SK-N-SH treated with all-trans-retinoic acid at 6 μM for 48 hours (cell line): ENCODE measurements at regions not wholly inside any gene's neighbourhood (a gene's known extent, or its start where the extent isn't known, plus 50 kb on each side); places are given as distances from the start of the nearest gene placed in this dataset.

Experiments
- ATAC-seq: fragments of 200-7000 bp; cut with Tn5 transposase; 3 replicates; pipeline ENCODE4 v1.9.1; 2020; ENCODE audit warnings: mild to moderate bottlenecking, moderate library complexity
- ARNTL ChIP-seq: fragments of 450-650 bp; formaldehyde crosslinking; IDR thresholded peaks from 2 replicates; pipeline ENCODE4 v1.5.0; 2020; ENCODE audit warnings: low read depth, mild to moderate bottlenecking, moderate library complexity, borderline replicate concordance
- BACH2 ChIP-seq: fragments of 250-450 bp; sonication (Bioruptor Pico); IDR thresholded peaks from 2 replicates; pipeline ENCODE4 v1.9.0; 2021; ENCODE audit warnings: mild to moderate bottlenecking, borderline replicate concordance
- CSDC2 ChIP-seq: fragments of 250-450 bp; sonication (Bioruptor Pico); IDR thresholded peaks from 2 replicates; pipeline ENCODE4 v1.5.0; 2020; ENCODE audit warnings: mild to moderate bottlenecking, moderate library complexity
- ESRRG ChIP-seq: fragments of 250-450 bp; sonication (Bioruptor Pico); IDR thresholded peaks from 2 replicates; pipeline ENCODE4 v1.6.1; 2021; ENCODE audit warnings: mild to moderate bottlenecking
- GLIS3 ChIP-seq: fragments of 250-450 bp; sonication (Bioruptor Pico); IDR thresholded peaks from 2 replicates; pipeline ENCODE4 v1.5.0; 2020; ENCODE audit warnings: mild to moderate bottlenecking, moderate library complexity
- ISL1 ChIP-seq: fragments of 250-450 bp; sonication (Bioruptor Pico); IDR thresholded peaks from 2 replicates; pipeline ENCODE4 v2.1.2; 2022; ENCODE audit warnings: mild to moderate bottlenecking, moderate library complexity
- OSR1 ChIP-seq: fragments of 250-450 bp; sonication (Bioruptor Pico); IDR thresholded peaks from 2 replicates; pipeline ENCODE4 v1.8.0; 2022; ENCODE audit warnings: moderate library complexity, mild to moderate bottlenecking, inconsistent platforms
- PPARA ChIP-seq: fragments of 250-450 bp; sonication (Bioruptor Pico); IDR thresholded peaks from 2 replicates; pipeline ENCODE4 v1.5.0; 2020; ENCODE audit warnings: mild to moderate bottlenecking, borderline replicate concordance
- RARB ChIP-seq: fragments of 250-450 bp; sonication (Bioruptor Pico); IDR thresholded peaks from 2 replicates; pipeline ENCODE4 v1.8.0; 2021; ENCODE audit warnings: mild to moderate bottlenecking, moderate library complexity
- TCF4 ChIP-seq: fragments of 250-450 bp; sonication (Bioruptor Pico); IDR thresholded peaks from 2 replicates; pipeline ENCODE4 v1.8.0; 2021; ENCODE audit warnings: mild to moderate bottlenecking, moderate library complexity, borderline replicate concordance
- ZC3H10 ChIP-seq: fragments of 250-450 bp; sonication (Bioruptor Pico); IDR thresholded peaks from 2 replicates; pipeline ENCODE4 v1.5.1; 2021; ENCODE audit warnings: mild to moderate bottlenecking, moderate library complexity
- ZFP3 ChIP-seq: fragments of 250-450 bp; sonication (Bioruptor Pico); IDR thresholded peaks from 2 replicates; pipeline ENCODE4 v1.5.0; 2020; ENCODE audit warnings: mild to moderate bottlenecking, moderate library complexity
- ZFP30 ChIP-seq: fragments of 450-650 bp; formaldehyde crosslinking; IDR thresholded peaks from 2 replicates; pipeline ENCODE4 v1.5.0; 2022; ENCODE audit warnings: mild to moderate bottlenecking, moderate library complexity
- ZNF565 ChIP-seq: fragments of 450-650 bp; formaldehyde crosslinking; conservative IDR thresholded peaks from 2 replicates; pipeline ENCODE4 v1.5.0; 2020; ENCODE audit warnings: low read depth, mild to moderate bottlenecking, moderate library complexity
- ZNF70 ChIP-seq: fragments of 450-650 bp; formaldehyde crosslinking; IDR thresholded peaks from 2 replicates; pipeline ENCODE4 v1.5.0; 2020; ENCODE audit warnings: mild to moderate bottlenecking, moderate library complexity
- ZNF8 ChIP-seq: fragments of 450-650 bp; formaldehyde crosslinking; IDR thresholded peaks from 2 replicates; pipeline ENCODE4 v1.5.0; 2020; ENCODE audit warnings: mild to moderate bottlenecking, moderate library complexity
- TF ChIP-seq, protein P1 (sequence below): fragments of 250-450 bp; sonication (Bioruptor Pico); IDR thresholded peaks from 2 replicates; pipeline ENCODE4 v1.8.0; 2021; ENCODE audit warnings: low read depth, mild to moderate bottlenecking, moderate library complexity, borderline replicate concordance
- TF ChIP-seq, protein P2 (sequence below): fragments of 250-450 bp; sonication (Bioruptor Pico); IDR thresholded peaks from 2 replicates; pipeline ENCODE4 v1.8.0; 2020; ENCODE audit warnings: mild to moderate bottlenecking, moderate library complexity, borderline replicate concordance
- TF ChIP-seq, protein P3 (sequence below): fragments of 250-450 bp; sonication (Bioruptor Pico); IDR thresholded peaks from 2 replicates; pipeline ENCODE4 v1.5.0; 2020; ENCODE audit warnings: mild to moderate bottlenecking, moderate library complexity

DNA sequence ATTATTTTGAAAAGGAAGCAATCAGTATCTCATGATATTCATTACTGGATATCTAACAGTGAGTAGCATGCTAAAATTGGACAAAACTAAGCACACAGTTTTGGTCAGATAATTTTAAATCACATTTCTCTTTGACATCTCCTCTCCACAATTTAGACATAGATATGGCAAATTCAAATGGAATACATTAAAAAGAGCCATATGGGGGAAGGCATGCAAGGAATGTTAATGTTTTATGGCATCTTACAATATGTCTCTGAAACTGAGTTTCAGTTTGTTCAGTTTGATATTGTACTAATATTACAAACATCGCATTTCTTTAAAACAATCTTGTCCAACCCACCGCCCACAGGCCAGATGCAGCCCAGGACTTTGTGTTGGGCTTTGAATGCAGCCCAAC lies 151.0 kb downstream of the HTR1A start:
- no peak for ATAC-seq
- no peak for TF ChIP-seq ZFP30 (CRISPR knock-in tag)
- TF ChIP-seq TCF4 (CRISPR knock-in tag) = no peak
- TF ChIP-seq ZNF565 (CRISPR knock-in tag) = no peak
- no peak for TF ChIP-seq RARB (CRISPR knock-in tag)
- no peak for TF ChIP-seq ZC3H10 (CRISPR knock-in tag)
- TF ChIP-seq OSR1 (CRISPR knock-in tag) = no peak
- no peak for TF ChIP-seq ARNTL (CRISPR knock-in tag)
- TF ChIP-seq ESRRG (CRISPR knock-in tag) = no peak
- TF ChIP-seq, protein P1, sequence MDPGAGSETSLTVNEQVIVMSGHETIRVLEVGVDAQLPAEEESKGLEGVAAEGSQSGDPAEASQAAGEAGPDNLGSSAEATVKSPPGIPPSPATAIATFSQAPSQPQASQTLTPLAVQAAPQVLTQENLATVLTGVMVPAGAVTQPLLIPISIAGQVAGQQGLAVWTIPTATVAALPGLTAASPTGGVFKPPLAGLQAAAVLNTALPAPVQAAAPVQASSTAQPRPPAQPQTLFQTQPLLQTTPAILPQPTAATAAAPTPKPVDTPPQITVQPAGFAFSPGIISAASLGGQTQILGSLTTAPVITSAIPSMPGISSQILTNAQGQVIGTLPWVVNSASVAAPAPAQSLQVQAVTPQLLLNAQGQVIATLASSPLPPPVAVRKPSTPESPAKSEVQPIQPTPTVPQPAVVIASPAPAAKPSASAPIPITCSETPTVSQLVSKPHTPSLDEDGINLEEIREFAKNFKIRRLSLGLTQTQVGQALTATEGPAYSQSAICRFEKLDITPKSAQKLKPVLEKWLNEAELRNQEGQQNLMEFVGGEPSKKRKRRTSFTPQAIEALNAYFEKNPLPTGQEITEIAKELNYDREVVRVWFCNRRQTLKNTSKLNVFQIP (CRISPR knock-in tag) = no peak
- TF ChIP-seq, protein P2, sequence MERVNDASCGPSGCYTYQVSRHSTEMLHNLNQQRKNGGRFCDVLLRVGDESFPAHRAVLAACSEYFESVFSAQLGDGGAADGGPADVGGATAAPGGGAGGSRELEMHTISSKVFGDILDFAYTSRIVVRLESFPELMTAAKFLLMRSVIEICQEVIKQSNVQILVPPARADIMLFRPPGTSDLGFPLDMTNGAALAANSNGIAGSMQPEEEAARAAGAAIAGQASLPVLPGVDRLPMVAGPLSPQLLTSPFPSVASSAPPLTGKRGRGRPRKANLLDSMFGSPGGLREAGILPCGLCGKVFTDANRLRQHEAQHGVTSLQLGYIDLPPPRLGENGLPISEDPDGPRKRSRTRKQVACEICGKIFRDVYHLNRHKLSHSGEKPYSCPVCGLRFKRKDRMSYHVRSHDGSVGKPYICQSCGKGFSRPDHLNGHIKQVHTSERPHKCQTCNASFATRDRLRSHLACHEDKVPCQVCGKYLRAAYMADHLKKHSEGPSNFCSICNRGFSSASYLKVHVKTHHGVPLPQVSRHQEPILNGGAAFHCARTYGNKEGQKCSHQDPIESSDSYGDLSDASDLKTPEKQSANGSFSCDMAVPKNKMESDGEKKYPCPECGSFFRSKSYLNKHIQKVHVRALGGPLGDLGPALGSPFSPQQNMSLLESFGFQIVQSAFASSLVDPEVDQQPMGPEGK (CRISPR knock-in tag) = no peak
- no peak for TF ChIP-seq CSDC2 (CRISPR knock-in tag)
- no peak for TF ChIP-seq BACH2
- no peak for TF ChIP-seq ZNF8 (CRISPR knock-in tag)
- TF ChIP-seq PPARA = no peak
- TF ChIP-seq GLIS3 (CRISPR knock-in tag) = no peak
- TF ChIP-seq, protein P3, sequence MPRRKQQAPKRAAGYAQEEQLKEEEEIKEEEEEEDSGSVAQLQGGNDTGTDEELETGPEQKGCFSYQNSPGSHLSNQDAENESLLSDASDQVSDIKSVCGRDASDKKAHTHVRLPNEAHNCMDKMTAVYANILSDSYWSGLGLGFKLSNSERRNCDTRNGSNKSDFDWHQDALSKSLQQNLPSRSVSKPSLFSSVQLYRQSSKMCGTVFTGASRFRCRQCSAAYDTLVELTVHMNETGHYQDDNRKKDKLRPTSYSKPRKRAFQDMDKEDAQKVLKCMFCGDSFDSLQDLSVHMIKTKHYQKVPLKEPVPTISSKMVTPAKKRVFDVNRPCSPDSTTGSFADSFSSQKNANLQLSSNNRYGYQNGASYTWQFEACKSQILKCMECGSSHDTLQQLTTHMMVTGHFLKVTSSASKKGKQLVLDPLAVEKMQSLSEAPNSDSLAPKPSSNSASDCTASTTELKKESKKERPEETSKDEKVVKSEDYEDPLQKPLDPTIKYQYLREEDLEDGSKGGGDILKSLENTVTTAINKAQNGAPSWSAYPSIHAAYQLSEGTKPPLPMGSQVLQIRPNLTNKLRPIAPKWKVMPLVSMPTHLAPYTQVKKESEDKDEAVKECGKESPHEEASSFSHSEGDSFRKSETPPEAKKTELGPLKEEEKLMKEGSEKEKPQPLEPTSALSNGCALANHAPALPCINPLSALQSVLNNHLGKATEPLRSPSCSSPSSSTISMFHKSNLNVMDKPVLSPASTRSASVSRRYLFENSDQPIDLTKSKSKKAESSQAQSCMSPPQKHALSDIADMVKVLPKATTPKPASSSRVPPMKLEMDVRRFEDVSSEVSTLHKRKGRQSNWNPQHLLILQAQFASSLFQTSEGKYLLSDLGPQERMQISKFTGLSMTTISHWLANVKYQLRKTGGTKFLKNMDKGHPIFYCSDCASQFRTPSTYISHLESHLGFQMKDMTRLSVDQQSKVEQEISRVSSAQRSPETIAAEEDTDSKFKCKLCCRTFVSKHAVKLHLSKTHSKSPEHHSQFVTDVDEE (CRISPR knock-in tag) = no peak

DNA sequence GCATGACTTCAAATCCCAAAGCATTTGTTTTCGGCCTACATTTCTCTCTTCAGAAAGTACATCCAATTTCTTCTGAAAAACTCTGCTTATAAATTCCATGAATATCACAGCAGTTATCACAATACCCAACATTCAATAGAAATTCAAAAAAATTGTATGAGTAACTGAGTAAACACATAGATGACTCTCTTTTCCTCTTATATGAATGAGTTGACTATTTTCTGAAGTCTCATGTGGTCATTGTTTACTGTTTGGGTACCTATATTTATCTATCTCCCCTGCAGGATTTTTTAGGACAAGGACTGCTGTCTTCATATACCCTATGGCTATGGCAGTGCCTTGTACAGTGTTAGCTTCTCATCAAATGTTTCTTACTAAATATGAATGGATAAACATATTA lies 157.1 kb downstream of the HTR1A start:
- TF ChIP-seq, protein P1 (CRISPR knock-in tag) = no peak
- TF ChIP-seq ZNF70 (no peak), ZFP3 (CRISPR knock-in tag) (no peak), RARB (CRISPR knock-in tag) (no peak), ISL1 (CRISPR knock-in tag) (no peak)
- TF ChIP-seq, protein P3 (CRISPR knock-in tag) = no peak
- ATAC-seq = no peak

DNA sequence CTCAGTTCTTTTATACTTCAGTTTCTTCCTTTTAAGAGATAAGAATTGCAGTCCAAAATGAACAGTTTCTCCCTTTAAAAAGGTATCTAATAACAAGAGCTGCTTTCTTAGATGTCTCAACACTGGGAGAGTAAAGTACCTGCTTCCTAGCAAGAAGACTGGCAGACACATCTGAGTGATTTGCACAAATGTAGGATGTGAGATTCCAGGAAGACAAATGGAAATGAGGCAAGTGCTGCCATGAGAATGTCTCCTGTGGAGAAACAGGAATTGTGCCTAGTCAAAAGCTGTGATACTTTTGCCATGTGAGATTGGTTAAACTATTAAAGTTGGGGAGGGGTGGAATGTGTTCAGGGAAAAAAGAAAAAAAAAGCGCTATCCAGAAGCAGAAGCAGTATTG lies 159.1 kb downstream of the HTR1A start:
- TF ChIP-seq ZC3H10 (CRISPR knock-in tag) = no peak
- no peak for TF ChIP-seq RARB (CRISPR knock-in tag)
- no peak for ATAC-seq
